ENCODE measurements at regions not wholly inside any gene's neighbourhood (a gene's known extent, or its start where the extent isn't known, plus 50 kb on each side); places are given as distances from the start of the nearest gene placed in this dataset.

DNA sequence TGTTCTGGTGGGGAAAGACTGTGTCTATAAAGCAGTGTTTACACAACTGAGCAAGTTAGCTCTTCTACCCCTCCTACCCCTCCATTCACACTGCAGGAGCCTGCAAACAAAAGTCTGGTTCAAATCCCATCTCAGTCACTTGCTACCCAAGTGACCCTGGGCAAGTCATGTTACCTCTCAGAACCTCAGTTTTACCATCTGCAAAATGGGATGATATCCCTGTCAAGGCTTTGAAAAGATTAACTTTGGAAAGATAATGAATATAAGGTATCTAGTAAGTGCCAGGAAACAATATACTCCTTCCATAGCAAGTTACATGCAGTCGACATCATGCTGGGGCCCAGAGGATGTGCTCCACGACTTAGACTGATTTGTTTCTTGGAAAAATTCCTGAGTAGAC, 161.5 kb downstream of the SEC61B start:
- no peak for FAIRE-seq
- no peak for TF ChIP-seq CTCF (IDR thresholded peaks at IDR 0.05; ENCODE audit: insufficient read depth, low read length, severe bottlenecking)
- peaks cover 1% of the 10 kb centered on the region for H3K27me3 ChIP-seq (ENCODE audit: control insufficient read depth, insufficient read depth, low read length)
- no peak overlapping the region for H3K4me3 ChIP-seq (ENCODE audit: low read depth, low read length)
- H3K36me3 ChIP-seq (ENCODE audit: control insufficient read depth, insufficient read depth, low read length), result no peaks in the 10 kb centered on the region
- no peak for DNase-seq (ENCODE audit: low read depth)

DNA sequence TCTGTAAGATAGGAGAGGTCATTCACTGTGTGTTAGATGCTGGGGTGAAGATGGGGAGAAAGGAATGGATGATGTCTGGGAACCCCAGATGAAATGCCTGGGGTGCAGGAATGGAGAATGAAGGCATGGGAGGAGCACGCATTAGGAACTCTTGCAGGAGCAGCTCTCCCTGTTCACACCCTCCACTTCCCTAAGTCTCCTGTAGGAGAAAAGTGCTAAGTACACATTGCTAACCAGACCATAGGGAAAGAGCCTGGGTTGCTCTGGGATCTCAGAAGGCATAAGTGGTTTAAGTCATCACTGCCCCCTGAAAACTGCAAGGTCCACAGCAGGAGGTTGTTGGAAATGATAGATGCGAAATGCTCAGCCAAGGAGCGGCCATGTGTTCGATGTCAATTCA, 163.1 kb downstream of the SEC61B start:
- H3K27me3 ChIP-seq (ENCODE audit: control insufficient read depth, insufficient read depth, low read length), result peaks cover 1% of the 10 kb centered on the region
- H3K36me3 ChIP-seq (ENCODE audit: control insufficient read depth, insufficient read depth, low read length), result no peaks in the 10 kb centered on the region
- H3K4me3 ChIP-seq (ENCODE audit: low read depth, low read length), result no peak overlapping the region
- DNase-seq (ENCODE audit: low read depth) (no peak), FAIRE-seq (no peak)
- no peak for TF ChIP-seq CTCF (IDR thresholded peaks at IDR 0.05; ENCODE audit: insufficient read depth, low read length, severe bottlenecking)

- FAIRE-seq, result no peak
- Histone ChIP-seq H3K4me3 (ENCODE audit: low read depth, low read length) (no peak overlapping the region), H3K36me3 (ENCODE audit: control insufficient read depth, insufficient read depth, low read length) (no peaks in the 10 kb centered on the region), H3K27me3 (ENCODE audit: control insufficient read depth, insufficient read depth, low read length) (peaks cover 1% of the 10 kb centered on the region)
- no peak for TF ChIP-seq CTCF (IDR thresholded peaks at IDR 0.05; ENCODE audit: insufficient read depth, low read length, severe bottlenecking)
- peak; percentile 63 for DNase-seq (ENCODE audit: low read depth)
Measured at GRCh38 chr9:99385814-99386279, 163.8 kb downstream of the SEC61B start.

- Histone ChIP-seq H3K4me3 (ENCODE audit: low read depth, low read length) (no peak overlapping the region), H3K27me3 (ENCODE audit: control insufficient read depth, insufficient read depth, low read length) (peaks cover 1% of the 10 kb centered on the region), H3K36me3 (ENCODE audit: control insufficient read depth, insufficient read depth, low read length) (no peaks in the 10 kb centered on the region)
- FAIRE-seq (no peak), DNase-seq (ENCODE audit: low read depth) (no peak)
- TF ChIP-seq CTCF (IDR thresholded peaks at IDR 0.05; ENCODE audit: insufficient read depth, low read length, severe bottlenecking), result no peak
Measured at GRCh38 chr9:99387431-99387830, 165.3 kb downstream of the SEC61B start.

GRCh38 chr9:99389087-99390033, 167.3 kb downstream of the SEC61B start:
- FAIRE-seq, result peak; percentile 47
- peak; percentile 96 for DNase-seq (ENCODE audit: low read depth)
- H3K27me3 ChIP-seq (ENCODE audit: control insufficient read depth, insufficient read depth, low read length), result no peaks in the 10 kb centered on the region

More at GRCh38 chr9:99389087-99390033, 167.3 kb downstream of the SEC61B start:
- no peak for TF ChIP-seq CTCF (IDR thresholded peaks at IDR 0.05; ENCODE audit: insufficient read depth, low read length, severe bottlenecking)
- H3K36me3 ChIP-seq (ENCODE audit: control insufficient read depth, insufficient read depth, low read length), result no peaks in the 10 kb centered on the region
- no peak overlapping the region for H3K4me3 ChIP-seq (ENCODE audit: low read depth, low read length)

All from bronchial epithelial cell (primary cell).